ENCODE measurements at regions not wholly inside any gene's neighbourhood (a gene's known extent, or its start where the extent isn't known, plus 50 kb on each side); places are given as distances from the start of the nearest gene placed in this dataset.

- no peak for DNase-seq
- H3K27ac ChIP-seq = no peak overlapping the region
- intact Hi-C loops (cut with DNase I; ENCODE audit: low total_unique reads) (no loop called here), in situ Hi-C loops (cut with MboI; ENCODE audit: low pct_ligation_motif_present in 1 of 4, low pct_unique_long_range_greater_than_20kb in 1 of 4, low sequenced_read_pairs in 3 of 4) (loop anchor here in 1 of 4 donors (25.0 kb wide), 1 partner anchor 611 kb away; no protein-coding TSS in a partner anchor)
- H3K36me3 ChIP-seq = no peaks in the 10 kb centered on the region
- TF ChIP-seq CTCF (IDR thresholded peaks at IDR 0.05) (no peak), EP300 (IDR thresholded peaks at IDR 0.05; ENCODE audit: low read depth) (no peak), POLR2A (IDR thresholded peaks at IDR 0.05) (no peak), POLR2AphosphoS5 (IDR thresholded peaks at IDR 0.05) (no peak)
- H3K27me3 ChIP-seq = no peaks in the 10 kb centered on the region
- H3K9me3 ChIP-seq = no peaks in the 10 kb centered on the region
- no peak overlapping the region for H3K4me3 ChIP-seq
- peaks cover 4 to 12% (median 10%) of the 10 kb centered on the region in 4 donors for H3K4me1 ChIP-seq
- WGBS, 2 donors (ENCODE audit: low coverage in 1 of 2) = 95 to 98% methylated on average over 5 of the region's 5 CpGs
These were observed 52.6 kb upstream of the USP3 start for GRCh38 chr15:63451671-63452315.

- H3K27ac ChIP-seq = no peak overlapping the region
- peaks cover 4 to 17% (median 10%) of the 10 kb centered on the region in 4 donors for H3K4me1 ChIP-seq
- H3K9me3 ChIP-seq = no peaks in the 10 kb centered on the region
- in situ Hi-C loops (cut with MboI; ENCODE audit: low pct_ligation_motif_present in 1 of 4, low pct_unique_long_range_greater_than_20kb in 1 of 4, low sequenced_read_pairs in 3 of 4) (loop anchor here in 1 of 4 donors (25.0 kb wide), 1 partner anchor 610 kb away; no protein-coding TSS in a partner anchor), intact Hi-C loops (cut with DNase I; ENCODE audit: low total_unique reads) (no loop called here)
- H3K36me3 ChIP-seq = no peaks in the 10 kb centered on the region
- 80 to 93% methylated on average over 1 to 6 of the region's 6 CpGs for WGBS, 2 donors (ENCODE audit: low coverage in 1 of 2)
- TF ChIP-seq POLR2AphosphoS5 (IDR thresholded peaks at IDR 0.05) = no peak
- TF ChIP-seq EP300 (IDR thresholded peaks at IDR 0.05; ENCODE audit: low read depth) = no peak
- no peak for TF ChIP-seq CTCF (IDR thresholded peaks at IDR 0.05)
- TF ChIP-seq POLR2A (IDR thresholded peaks at IDR 0.05) = no peak
- DNase-seq = no peak
- H3K27me3 ChIP-seq = no peaks in the 10 kb centered on the region
- H3K4me3 ChIP-seq = no peak overlapping the region
These were observed 51.7 kb upstream of the USP3 start for GRCh38 chr15:63452552-63453136.

- in situ Hi-C loops (cut with MboI; ENCODE audit: low pct_ligation_motif_present in 1 of 4, low pct_unique_long_range_greater_than_20kb in 1 of 4, low sequenced_read_pairs in 3 of 4) (loop anchor here in 1 of 4 donors (25.0 kb wide), 1 partner anchor 609 kb away; no protein-coding TSS in a partner anchor), intact Hi-C loops (cut with DNase I; ENCODE audit: low total_unique reads) (no loop called here)
- TF ChIP-seq POLR2A (IDR thresholded peaks at IDR 0.05) (no peak), CTCF (IDR thresholded peaks at IDR 0.05) (no peak), POLR2AphosphoS5 (IDR thresholded peaks at IDR 0.05) (no peak), EP300 (IDR thresholded peaks at IDR 0.05; ENCODE audit: low read depth) (no peak)
- no peaks in the 10 kb centered on the region for H3K36me3 ChIP-seq
- peaks cover 4 to 17% (median 10%) of the 10 kb centered on the region in 4 donors for H3K4me1 ChIP-seq
- H3K9me3 ChIP-seq = no peaks in the 10 kb centered on the region
- no peaks in the 10 kb centered on the region for H3K27me3 ChIP-seq
- H3K4me3 ChIP-seq = no peak overlapping the region
- H3K27ac ChIP-seq = no peak overlapping the region
- WGBS, 2 donors (ENCODE audit: low coverage in 1 of 2) = 60 to 77% methylated on average over 1 to 4 of the region's 4 CpGs
- DNase-seq = no peak
These were observed 51.0 kb upstream of the USP3 start for GRCh38 chr15:63453186-63453905.
